PC-3 (cell line): ENCODE measurements at regions not wholly inside any gene's neighbourhood (a gene's known extent, or its start where the extent isn't known, plus 50 kb on each side); places are given as distances from the start of the nearest gene placed in this dataset.
A peak's percentile ranks its signal among the peaks of the same experiment; 100 is the strongest.

Source experiments
- ATAC-seq: fragments of 200-7000 bp; cut with Tn5 transposase; 2 replicates; pipeline ENCODE4 v1.9.1; 2020; ENCODE audit warnings: mild to moderate bottlenecking, moderate library complexity
- BruUV-seq: library from RNA; stranded (reverse); fragments of 400-500 nt; replicated peaks from 2 replicates; lab custom pipeline; 2021; lab: Mats Ljungman, UMichigan
- CTCF ChIA-PET: fragments of 300-600 bp; sonication (Branson Sonifier 250); formaldehyde crosslinking; loops from one replicate; lab custom pipeline; 2022; ENCODE audit warnings: antibody characterized with exemption; lab: Charles Lee
- POLR2A ChIA-PET: fragments of 300-600 bp; sonication (Branson Sonifier 250); formaldehyde crosslinking; loops from one replicate; lab custom pipeline; 2022; ENCODE audit warnings: antibody characterized with exemption; ENCODE audit not compliant: unreplicated experiment; lab: Charles Lee
- DNase-seq: peaks from one replicate; pipeline ENCODE4 v3.0.0-alpha.2; 2015
- H2AFZ ChIP-seq: fragments of 300-600 bp; sonication (generic); 2 replicates; pipeline ENCODE4 v1.6.0; 2016; ENCODE audit warnings: antibody characterized with exemption, low read length
- H3F3A ChIP-seq: fragments of 300-600 bp; sonication (generic); one replicate; pipeline ENCODE4 v1.6.0; 2017; ENCODE audit warnings: antibody characterized with exemption, low read length, control low read depth, mild to moderate bottlenecking; ENCODE audit not compliant: unreplicated experiment
- H3K27ac ChIP-seq: fragments of 300-600 bp; sonication (generic); 2 replicates; pipeline ENCODE4 v1.5.1; 2016; ENCODE audit warnings: mild to moderate bottlenecking, low read length
- H3K27me3 ChIP-seq: fragments of 300-600 bp; sonication (generic); 2 replicates; pipeline ENCODE4 v1.6.1; 2016; ENCODE audit warnings: low read length, mixed read lengths
- H3K36me3 ChIP-seq: fragments of 300-600 bp; sonication (generic); 2 replicates; pipeline ENCODE4 v1.6.1; 2016; ENCODE audit warnings: low read depth, mixed run types, low read length, mixed read lengths
- H3K4me1 ChIP-seq: fragments of 300-600 bp; sonication (generic); 2 replicates; pipeline ENCODE4 v1.5.1; 2016; ENCODE audit warnings: low read length; ENCODE audit not compliant: insufficient read depth
- H3K4me2 ChIP-seq: fragments of 300-600 bp; sonication (generic); 2 replicates; pipeline ENCODE4 v1.6.0; 2016; ENCODE audit warnings: low read length
- H3K4me3 ChIP-seq: fragments of 300-600 bp; sonication (generic); 2 replicates; pipeline ENCODE4 v1.5.1; 2016; ENCODE audit warnings: mild to moderate bottlenecking, low read length, mixed read lengths
- H3K79me2 ChIP-seq: fragments of 300-600 bp; sonication (generic); 2 replicates; pipeline ENCODE4 v1.6.1; 2017; ENCODE audit warnings: low read length, mixed read lengths
- H3K9ac ChIP-seq: fragments of 300-600 bp; sonication (generic); 2 replicates; pipeline ENCODE4 v1.6.0; 2016; ENCODE audit warnings: mild to moderate bottlenecking, low read length
- H3K9me2 ChIP-seq: fragments of 300-600 bp; sonication (generic); replicated peaks from 2 replicates; pipeline ENCODE4 v1.6.1; 2016; ENCODE audit warnings: mixed run types, low read length, mixed read lengths
- H3K9me3 ChIP-seq: fragments of 300-600 bp; sonication (generic); 2 replicates; pipeline ENCODE4 v1.6.1; 2016; ENCODE audit warnings: low read length, mixed read lengths
- H4K20me1 ChIP-seq: fragments of 300-600 bp; sonication (generic); 2 replicates; pipeline ENCODE4 v1.6.1; 2016; ENCODE audit warnings: low read length, mixed read lengths
- CTCF ChIP-seq: fragments of 300-600 bp; sonication (generic); conservative IDR thresholded peaks from 2 replicates; pipeline ENCODE4 v1.5.1; 2017; ENCODE audit warnings: antibody characterized with exemption, low read depth, mild to moderate bottlenecking, low read length
- EZH2 ChIP-seq: fragments of 300-600 bp; sonication (generic); IDR thresholded peaks from one replicate; pipeline ENCODE4 v1.6.1; 2017; ENCODE audit warnings: antibody characterized with exemption, mild to moderate bottlenecking, low read length; ENCODE audit not compliant: unreplicated experiment
- EZH2phosphoT487 ChIP-seq: fragments of 300-600 bp; sonication (generic); IDR thresholded peaks from 2 replicates; pipeline ENCODE4 v1.6.1; 2018; ENCODE audit warnings: mild to moderate bottlenecking, antibody characterized with exemption, low read length, borderline replicate concordance
- intact Hi-C: fragments of 100-400 bp; cut with micrococcal nuclease; formaldehyde crosslinking; loops from 2 replicates; pipeline ENCODE4 v1.9.0; 2023

GRCh38 chr6:153435787-153436186 lies 304.7 kb upstream of the RGS17 start:
- Histone ChIP-seq H4K20me1 (no peaks in the 10 kb centered on the region), H3K4me2 (no peak overlapping the region), H3K9me2 (no peaks in the 10 kb centered on the region), H3K27ac (no peak overlapping the region), H3K9ac (no peak overlapping the region), H3K79me2 (no peaks in the 10 kb centered on the region), H3K36me3 (no peaks in the 10 kb centered on the region), H2AFZ (no peak overlapping the region), H3K4me1 (no peaks in the 10 kb centered on the region), H3K27me3 (no peaks in the 10 kb centered on the region), H3K4me3 (no peak overlapping the region), H3F3A (no peaks in the 10 kb centered on the region), H3K9me3 (no peaks in the 10 kb centered on the region)
- DNase-seq (peak; percentile 8), ATAC-seq (no peak)
- ChIA-PET CTCF (no interaction called here), POLR2A (no interaction called here)
- no TSS peak for BruUV-seq
- intact Hi-C loops: no loop called here
- TF ChIP-seq EZH2phosphoT487 (no peak), CTCF (no peak), EZH2 (no peak)

- H3K9me2 ChIP-seq: no peaks in the 10 kb centered on the region
- H3K9ac ChIP-seq: no peak overlapping the region; the same call in 1 of the 2 replicates
- no peaks in the 10 kb centered on the region for H3K27me3 ChIP-seq
- H3K27ac ChIP-seq: peak overlapping the region; percentile 40; the same call in 1 of the 2 replicates
- H3K4me3 ChIP-seq: no peak overlapping the region
- peaks cover 7% of the 10 kb centered on the region; the same call in 1 of the 2 replicates for H3K4me1 ChIP-seq
- ATAC-seq (no peak), DNase-seq (no peak)
- no peak overlapping the region for H2AFZ ChIP-seq
- no peaks in the 10 kb centered on the region for H4K20me1 ChIP-seq
- H3K79me2 ChIP-seq: no peaks in the 10 kb centered on the region
- H3K36me3 ChIP-seq: no peaks in the 10 kb centered on the region
- TF ChIP-seq EZH2phosphoT487 (no peak), EZH2 (no peak), CTCF (no peak)
- intact Hi-C loops: no loop called here
- no peaks in the 10 kb centered on the region for H3F3A ChIP-seq
- BruUV-seq: no TSS peak
- H3K4me2 ChIP-seq: no peak overlapping the region
- CTCF ChIA-PET: no interaction called here
- POLR2A ChIA-PET: no interaction called here
- H3K9me3 ChIP-seq: no peaks in the 10 kb centered on the region
Observed at GRCh38 chr6:153425536-153425935, 294.5 kb upstream of the RGS17 start.

GRCh38 chr6:153424719-153425400 lies 293.8 kb upstream of the RGS17 start:
- no peaks in the 10 kb centered on the region for H4K20me1 ChIP-seq
- no peaks in the 10 kb centered on the region for H3K9me2 ChIP-seq
- POLR2A ChIA-PET: no interaction called here
- H3K27ac ChIP-seq: peak overlapping the region; percentile 40; the same call in 1 of the 2 replicates
- ATAC-seq (no peak), DNase-seq (peak; percentile 48)
- no peak overlapping the region for H3K4me3 ChIP-seq
- no peak overlapping the region for H2AFZ ChIP-seq
- H3K4me1 ChIP-seq: peaks cover 7% of the 10 kb centered on the region; the same call in 1 of the 2 replicates
- H3K36me3 ChIP-seq: no peaks in the 10 kb centered on the region
- CTCF ChIA-PET: no interaction called here
- no peaks in the 10 kb centered on the region for H3F3A ChIP-seq
- intact Hi-C loops: no loop called here
- no peaks in the 10 kb centered on the region for H3K9me3 ChIP-seq
- H3K9ac ChIP-seq: no peak overlapping the region; the same call in 1 of the 2 replicates
- no peaks in the 10 kb centered on the region for H3K79me2 ChIP-seq
- no peak for TF ChIP-seq EZH2
- TF ChIP-seq CTCF: no peak
- TF ChIP-seq EZH2phosphoT487: no peak
- no TSS peak for BruUV-seq
- H3K4me2 ChIP-seq: 0 out of 2 replicates have a peak overlapping the region, but pooled peaks have one; percentile 31
- no peaks in the 10 kb centered on the region for H3K27me3 ChIP-seq
